GM20000 (cell line): ENCODE measurements at regions not wholly inside any gene's neighbourhood (a gene's known extent, or its start where the extent isn't known, plus 50 kb on each side); places are given as distances from the start of the nearest gene placed in this dataset.

Source experiments
- DNase-seq: peaks from one replicate; pipeline ENCODE4 v3.0.0; 2012; ENCODE audit warnings: low spot score
- TF ChIP-seq, protein P1 (sequence below): IDR thresholded peaks from 2 replicates; pipeline ENCODE4 v1.5.1; 2012; ENCODE audit warnings: mild to moderate bottlenecking, control low read depth; ENCODE audit errors: extremely low read depth, missing control alignments

DNA sequence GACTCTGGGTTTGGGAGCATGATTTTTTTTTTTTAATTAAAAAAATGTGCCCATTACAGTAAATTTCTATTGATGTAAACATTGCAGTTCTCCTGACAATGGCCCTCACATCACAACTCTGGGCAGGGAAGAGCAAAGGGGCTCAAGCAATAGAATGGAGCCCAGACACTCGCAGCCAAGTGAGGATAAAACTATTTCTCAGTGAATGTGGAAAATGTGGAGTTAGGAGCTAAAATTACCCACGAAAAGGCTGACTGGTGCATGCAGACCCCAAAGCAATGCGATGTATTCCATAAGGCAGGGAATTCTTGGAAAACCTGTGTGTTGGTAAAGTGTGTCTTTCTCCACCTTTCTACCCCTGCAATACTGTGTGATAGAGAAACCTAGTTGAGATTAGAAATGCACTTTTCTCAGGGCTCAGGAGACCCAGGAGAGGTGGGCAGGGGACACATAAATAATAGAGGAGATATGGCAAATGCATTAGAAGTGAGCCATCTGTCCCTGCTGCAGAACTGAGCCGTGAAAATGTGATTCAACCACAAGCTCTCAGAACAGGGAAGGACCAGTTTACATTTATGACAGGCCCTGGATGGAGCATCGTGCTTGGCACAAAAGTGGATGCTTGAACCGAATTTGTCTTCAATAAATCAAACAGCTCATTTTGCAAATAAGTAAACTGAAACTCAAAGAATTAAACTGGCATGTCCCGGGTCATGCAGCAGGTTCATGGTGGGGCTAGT is 100.1 kb downstream of the MYCN start:
- DNase-seq, result no peak
- TF ChIP-seq, protein P1, sequence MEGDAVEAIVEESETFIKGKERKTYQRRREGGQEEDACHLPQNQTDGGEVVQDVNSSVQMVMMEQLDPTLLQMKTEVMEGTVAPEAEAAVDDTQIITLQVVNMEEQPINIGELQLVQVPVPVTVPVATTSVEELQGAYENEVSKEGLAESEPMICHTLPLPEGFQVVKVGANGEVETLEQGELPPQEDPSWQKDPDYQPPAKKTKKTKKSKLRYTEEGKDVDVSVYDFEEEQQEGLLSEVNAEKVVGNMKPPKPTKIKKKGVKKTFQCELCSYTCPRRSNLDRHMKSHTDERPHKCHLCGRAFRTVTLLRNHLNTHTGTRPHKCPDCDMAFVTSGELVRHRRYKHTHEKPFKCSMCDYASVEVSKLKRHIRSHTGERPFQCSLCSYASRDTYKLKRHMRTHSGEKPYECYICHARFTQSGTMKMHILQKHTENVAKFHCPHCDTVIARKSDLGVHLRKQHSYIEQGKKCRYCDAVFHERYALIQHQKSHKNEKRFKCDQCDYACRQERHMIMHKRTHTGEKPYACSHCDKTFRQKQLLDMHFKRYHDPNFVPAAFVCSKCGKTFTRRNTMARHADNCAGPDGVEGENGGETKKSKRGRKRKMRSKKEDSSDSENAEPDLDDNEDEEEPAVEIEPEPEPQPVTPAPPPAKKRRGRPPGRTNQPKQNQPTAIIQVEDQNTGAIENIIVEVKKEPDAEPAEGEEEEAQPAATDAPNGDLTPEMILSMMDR, result no peak

DNA sequence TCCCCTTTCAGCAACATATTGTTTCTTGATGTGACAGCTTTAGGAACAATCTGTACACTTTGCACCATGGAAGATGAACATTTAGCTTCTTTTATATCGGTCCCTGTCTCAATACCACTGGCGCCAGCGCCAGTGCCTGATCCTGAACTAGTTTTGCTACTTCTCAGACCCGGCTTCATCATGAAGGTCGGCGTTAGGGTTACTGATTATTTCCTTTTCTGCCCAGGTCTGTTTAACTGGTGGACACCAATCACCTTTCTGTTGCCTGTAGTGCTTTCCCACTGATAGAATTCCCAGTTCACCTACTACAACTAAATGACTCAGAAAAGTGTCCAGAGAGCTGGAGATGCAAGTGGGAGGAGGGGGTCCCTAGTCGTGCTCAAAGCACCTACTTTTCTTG is 99.5 kb downstream of the MYCN start:
- no peak for DNase-seq

GRCh38 chr2:16039055-16039454 is 98.7 kb downstream of the MYCN start:
- TF ChIP-seq, protein P1, result no peak
- no peak for DNase-seq

More for the DNA sequence above, 99.5 kb downstream of the MYCN start:
- TF ChIP-seq, protein P1, result no peak

DNA sequence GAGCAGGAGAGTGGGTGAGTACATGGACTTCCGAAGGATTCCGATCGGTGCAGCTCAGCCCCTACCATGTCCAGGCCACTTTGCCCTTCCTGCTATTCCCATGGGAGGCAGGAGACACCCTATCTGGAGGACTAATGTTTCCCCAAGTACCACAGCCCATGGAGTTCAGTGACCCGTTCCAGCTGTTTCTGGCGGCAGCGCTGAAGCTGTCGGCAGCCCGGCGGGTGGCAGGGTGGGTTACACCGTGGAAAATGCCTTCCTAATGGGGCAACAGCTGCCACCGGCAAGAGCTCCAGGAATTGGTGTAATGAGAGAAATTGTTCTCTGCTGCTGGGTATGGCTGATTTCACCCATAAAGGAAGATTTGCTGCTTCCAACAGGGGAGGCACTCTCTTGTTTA is 98.3 kb downstream of the MYCN start:
- no peak for DNase-seq
- TF ChIP-seq, protein P1, result no peak

DNA sequence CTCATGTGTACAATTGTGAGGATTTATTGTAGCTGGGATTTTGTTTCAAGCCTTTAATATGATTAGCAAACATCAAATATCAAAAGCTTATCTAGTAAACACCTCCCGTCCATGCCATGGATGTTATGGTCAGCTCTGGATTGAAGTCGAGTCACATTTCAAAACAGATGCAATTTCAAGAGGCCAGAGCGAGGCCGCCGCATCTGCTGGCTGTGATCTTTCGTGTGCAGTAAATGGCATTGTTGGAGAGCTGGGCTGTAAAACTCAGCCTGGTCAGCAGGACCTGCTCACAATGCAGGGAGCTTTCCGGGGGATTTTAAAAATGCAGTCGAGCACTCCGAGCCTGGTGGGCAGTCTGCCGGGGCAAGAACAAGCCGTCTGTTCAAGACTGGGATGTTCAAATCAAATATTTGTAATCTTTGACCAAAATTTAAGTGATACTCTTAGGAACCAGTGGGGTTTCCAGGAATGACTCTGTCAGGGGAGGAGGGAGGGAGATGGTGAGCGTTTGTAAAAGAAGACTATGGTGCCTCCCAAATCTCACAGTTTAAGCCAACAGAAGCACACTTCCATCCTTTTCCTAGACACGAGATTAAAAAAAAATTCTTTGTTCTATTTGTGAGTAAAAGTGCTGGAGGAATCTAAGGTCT is 97.6 kb downstream of the MYCN start:
- TF ChIP-seq, protein P1, result no peak
- no peak for DNase-seq

GRCh38 chr2:16036951-16037350 is 96.6 kb downstream of the MYCN start:
- no peak for DNase-seq

More at GRCh38 chr2:16036951-16037350, 96.6 kb downstream of the MYCN start:
- TF ChIP-seq, protein P1, result no peak
